ENCODE measurements at regions not wholly inside any gene's neighbourhood (a gene's known extent, or its start where the extent isn't known, plus 50 kb on each side); places are given as distances from the start of the nearest gene placed in this dataset.

DNA sequence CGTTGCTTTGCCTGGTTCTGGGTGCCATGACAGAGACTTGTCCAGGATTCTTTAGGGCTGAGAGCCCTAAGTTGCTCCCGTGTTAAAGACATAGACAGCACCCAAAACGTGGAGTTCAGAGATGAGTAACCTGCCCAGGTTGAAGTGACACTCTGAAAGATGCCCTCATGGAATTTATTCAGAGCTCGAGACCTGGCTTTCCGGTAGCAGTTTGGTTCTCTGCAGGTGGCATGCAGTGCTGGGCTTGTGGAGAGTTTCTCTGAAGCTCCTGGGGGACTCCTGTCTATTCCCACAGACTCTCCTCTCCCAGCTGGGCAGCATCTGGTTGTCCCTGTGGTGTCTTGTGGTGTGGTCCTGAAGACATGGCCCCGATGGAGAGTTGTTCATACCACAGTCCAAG is 241.0 kb downstream of the RHOU start:
- TF ChIP-seq, protein P1, sequence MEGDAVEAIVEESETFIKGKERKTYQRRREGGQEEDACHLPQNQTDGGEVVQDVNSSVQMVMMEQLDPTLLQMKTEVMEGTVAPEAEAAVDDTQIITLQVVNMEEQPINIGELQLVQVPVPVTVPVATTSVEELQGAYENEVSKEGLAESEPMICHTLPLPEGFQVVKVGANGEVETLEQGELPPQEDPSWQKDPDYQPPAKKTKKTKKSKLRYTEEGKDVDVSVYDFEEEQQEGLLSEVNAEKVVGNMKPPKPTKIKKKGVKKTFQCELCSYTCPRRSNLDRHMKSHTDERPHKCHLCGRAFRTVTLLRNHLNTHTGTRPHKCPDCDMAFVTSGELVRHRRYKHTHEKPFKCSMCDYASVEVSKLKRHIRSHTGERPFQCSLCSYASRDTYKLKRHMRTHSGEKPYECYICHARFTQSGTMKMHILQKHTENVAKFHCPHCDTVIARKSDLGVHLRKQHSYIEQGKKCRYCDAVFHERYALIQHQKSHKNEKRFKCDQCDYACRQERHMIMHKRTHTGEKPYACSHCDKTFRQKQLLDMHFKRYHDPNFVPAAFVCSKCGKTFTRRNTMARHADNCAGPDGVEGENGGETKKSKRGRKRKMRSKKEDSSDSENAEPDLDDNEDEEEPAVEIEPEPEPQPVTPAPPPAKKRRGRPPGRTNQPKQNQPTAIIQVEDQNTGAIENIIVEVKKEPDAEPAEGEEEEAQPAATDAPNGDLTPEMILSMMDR (conservative IDR thresholded peaks at IDR 0.05) = no peak
- TF ChIP-seq EZH2 (IDR thresholded peaks at IDR 0.05; ENCODE audit: low read depth) = no peak

Measured in PC-9 (cell line).